MG63 (cell line): ENCODE measurements at regions not wholly inside any gene's neighbourhood (a gene's known extent, or its start where the extent isn't known, plus 50 kb on each side); places are given as distances from the start of the nearest gene placed in this dataset.

Experiments
- DNase-seq: peaks from one replicate; pipeline ENCODE4 v3.0.0-alpha.2; 2020
- H3K27me3 ChIP-seq: fragments of 250-450 bp; sonication (Bioruptor Pico); 2 replicates; pipeline ENCODE4 v1.5.1; 2020; ENCODE audit warnings: mild to moderate bottlenecking, moderate library complexity
- H3K36me3 ChIP-seq: fragments of 250-450 bp; sonication (Bioruptor Pico); 2 replicates; pipeline ENCODE4 v1.5.1; 2020; ENCODE audit warnings: mild to moderate bottlenecking, moderate library complexity
- H3K4me3 ChIP-seq: fragments of 250-450 bp; sonication (Bioruptor Pico); 2 replicates; pipeline ENCODE4 v1.5.1; 2020; ENCODE audit warnings: mild to moderate bottlenecking, moderate library complexity
- H3K9me3 ChIP-seq: fragments of 250-450 bp; sonication (Bioruptor Pico); 2 replicates; pipeline ENCODE4 v1.5.1; 2020; ENCODE audit warnings: mild to moderate bottlenecking, moderate library complexity

GRCh38 chr3:88209356-88209755 lies 59.6 kb downstream of the C3orf38 start:
- no peaks in the 10 kb centered on the region for H3K9me3 ChIP-seq
- no peak for DNase-seq
- H3K4me3 ChIP-seq = no peak overlapping the region
- H3K36me3 ChIP-seq = no peaks in the 10 kb centered on the region
- no peaks in the 10 kb centered on the region for H3K27me3 ChIP-seq

- H3K9me3 ChIP-seq = no peaks in the 10 kb centered on the region
- H3K27me3 ChIP-seq = no peaks in the 10 kb centered on the region
- no peak overlapping the region for H3K4me3 ChIP-seq
- no peak for DNase-seq
- no peaks in the 10 kb centered on the region for H3K36me3 ChIP-seq
These were observed 61.5 kb downstream of the C3orf38 start for GRCh38 chr3:88211096-88211890.

GRCh38 chr3:88219138-88219792 lies 69.5 kb downstream of the C3orf38 start:
- DNase-seq = peak; percentile 21
- Histone ChIP-seq H3K4me3 (no peak overlapping the region), H3K9me3 (no peaks in the 10 kb centered on the region), H3K36me3 (no peaks in the 10 kb centered on the region), H3K27me3 (no peaks in the 10 kb centered on the region)

- no peak for DNase-seq
- Histone ChIP-seq H3K27me3 (no peaks in the 10 kb centered on the region), H3K9me3 (no peaks in the 10 kb centered on the region), H3K4me3 (no peak overlapping the region), H3K36me3 (no peaks in the 10 kb centered on the region)
These were observed 70.4 kb downstream of the C3orf38 start for GRCh38 chr3:88220126-88220525.

GRCh38 chr3:88221726-88222125 lies 72.0 kb downstream of the C3orf38 start:
- DNase-seq = no peak
- H3K36me3 ChIP-seq = no peaks in the 10 kb centered on the region
- no peak overlapping the region for H3K4me3 ChIP-seq
- no peaks in the 10 kb centered on the region for H3K27me3 ChIP-seq
- no peaks in the 10 kb centered on the region for H3K9me3 ChIP-seq

- Histone ChIP-seq H3K9me3 (no peaks in the 10 kb centered on the region), H3K36me3 (no peaks in the 10 kb centered on the region), H3K4me3 (no peak overlapping the region), H3K27me3 (no peaks in the 10 kb centered on the region)
- no peak for DNase-seq
These were observed 72.6 kb downstream of the C3orf38 start for GRCh38 chr3:88222343-88222742.

- Histone ChIP-seq H3K4me3 (no peak overlapping the region), H3K9me3 (no peaks in the 10 kb centered on the region), H3K27me3 (no peaks in the 10 kb centered on the region), H3K36me3 (no peaks in the 10 kb centered on the region)
- DNase-seq = no peak
These were observed 75.7 kb downstream of the C3orf38 start for GRCh38 chr3:88225326-88226008.

GRCh38 chr3:88226910-88227309 lies 77.2 kb downstream of the C3orf38 start:
- Histone ChIP-seq H3K27me3 (no peaks in the 10 kb centered on the region), H3K9me3 (no peaks in the 10 kb centered on the region)
- no peak for DNase-seq

GRCh38 chr3:88230638-88231037 lies 80.9 kb downstream of the C3orf38 start:
- Histone ChIP-seq H3K36me3 (no peaks in the 10 kb centered on the region), H3K4me3 (no peak overlapping the region), H3K9me3 (no peaks in the 10 kb centered on the region), H3K27me3 (no peaks in the 10 kb centered on the region)
- DNase-seq = no peak

More at GRCh38 chr3:88226910-88227309, 77.2 kb downstream of the C3orf38 start:
- H3K36me3 ChIP-seq = no peaks in the 10 kb centered on the region
- no peak overlapping the region for H3K4me3 ChIP-seq

- Histone ChIP-seq H3K9me3 (no peaks in the 10 kb centered on the region), H3K27me3 (no peaks in the 10 kb centered on the region), H3K36me3 (no peaks in the 10 kb centered on the region), H3K4me3 (no peak overlapping the region)
- DNase-seq = no peak
These were observed 81.4 kb downstream of the C3orf38 start for GRCh38 chr3:88231207-88231606.

- no peak for DNase-seq
- Histone ChIP-seq H3K9me3 (no peaks in the 10 kb centered on the region), H3K36me3 (no peaks in the 10 kb centered on the region)
These were observed 81.9 kb downstream of the C3orf38 start for GRCh38 chr3:88231632-88232031.

GRCh38 chr3:88235102-88235501 lies 85.3 kb downstream of the C3orf38 start:
- DNase-seq = no peak
- no peaks in the 10 kb centered on the region for H3K27me3 ChIP-seq
- H3K9me3 ChIP-seq = no peaks in the 10 kb centered on the region
- H3K4me3 ChIP-seq = no peak overlapping the region
- no peaks in the 10 kb centered on the region for H3K36me3 ChIP-seq

More at GRCh38 chr3:88231632-88232031, 81.9 kb downstream of the C3orf38 start:
- Histone ChIP-seq H3K27me3 (no peaks in the 10 kb centered on the region), H3K4me3 (no peak overlapping the region)

GRCh38 chr3:88239870-88240269 lies 90.1 kb downstream of the C3orf38 start:
- no peaks in the 10 kb centered on the region for H3K36me3 ChIP-seq
- no peaks in the 10 kb centered on the region for H3K27me3 ChIP-seq
- DNase-seq = no peak
- no peak overlapping the region for H3K4me3 ChIP-seq
- H3K9me3 ChIP-seq = no peaks in the 10 kb centered on the region

- Histone ChIP-seq H3K36me3 (no peaks in the 10 kb centered on the region), H3K27me3 (no peaks in the 10 kb centered on the region), H3K4me3 (no peak overlapping the region), H3K9me3 (no peaks in the 10 kb centered on the region)
- no peak for DNase-seq
These were observed 98.9 kb downstream of the C3orf38 start for GRCh38 chr3:88248658-88249057.

- H3K9me3 ChIP-seq = no peaks in the 10 kb centered on the region
- no peak for DNase-seq
- H3K4me3 ChIP-seq = no peak overlapping the region
- H3K27me3 ChIP-seq = no peaks in the 10 kb centered on the region
- no peaks in the 10 kb centered on the region for H3K36me3 ChIP-seq
These were observed 109.3 kb downstream of the C3orf38 start for GRCh38 chr3:88259045-88259444.

- H3K9me3 ChIP-seq = no peaks in the 10 kb centered on the region
- H3K4me3 ChIP-seq = no peak overlapping the region
These were observed 112.8 kb downstream of the C3orf38 start for GRCh38 chr3:88262527-88262926.

GRCh38 chr3:88263417-88264100 lies 113.8 kb downstream of the C3orf38 start:
- no peak for DNase-seq
- Histone ChIP-seq H3K27me3 (no peaks in the 10 kb centered on the region), H3K36me3 (no peaks in the 10 kb centered on the region), H3K9me3 (no peaks in the 10 kb centered on the region), H3K4me3 (no peak overlapping the region)

More at GRCh38 chr3:88262527-88262926, 112.8 kb downstream of the C3orf38 start:
- Histone ChIP-seq H3K27me3 (no peaks in the 10 kb centered on the region), H3K36me3 (no peaks in the 10 kb centered on the region)
- DNase-seq = no peak
